Endothelial cell (in vitro differentiated cells): ENCODE measurements at regions not wholly inside any gene's neighbourhood (a gene's known extent, or its start where the extent isn't known, plus 50 kb on each side); places are given as distances from the start of the nearest gene placed in this dataset.
A peak's percentile ranks its signal among the peaks of the same experiment; 100 is the strongest.

ENCODE experiments used
- DNase-seq: peaks from one replicate; pipeline ENCODE4 v3.0.0; 2021; ENCODE audit warnings: low spot score
- H3K27ac Mint-ChIP-seq: one replicate; pipeline ENCODE4 v1.8.0; 2021; ENCODE audit warnings: mixed read lengths, inconsistent platforms; ENCODE audit not compliant: unreplicated experiment
- H3K27me3 Mint-ChIP-seq: one replicate; pipeline ENCODE4 v1.8.0; 2021; ENCODE audit warnings: mild to moderate bottlenecking, moderate library complexity, mixed read lengths, inconsistent platforms; ENCODE audit not compliant: unreplicated experiment
- H3K36me3 Mint-ChIP-seq: one replicate; pipeline ENCODE4 v1.8.0; 2021; ENCODE audit warnings: mild to moderate bottlenecking, low read depth, mixed read lengths, inconsistent platforms; ENCODE audit not compliant: unreplicated experiment
- H3K4me1 Mint-ChIP-seq: one replicate; pipeline ENCODE4 v1.8.0; 2021; ENCODE audit warnings: mild to moderate bottlenecking, mixed read lengths, inconsistent platforms; ENCODE audit not compliant: unreplicated experiment
- H3K4me3 Mint-ChIP-seq: one replicate; pipeline ENCODE4 v1.8.0; 2021; ENCODE audit warnings: mild to moderate bottlenecking, mixed read lengths, inconsistent platforms; ENCODE audit not compliant: unreplicated experiment
- H3K9me3 Mint-ChIP-seq: one replicate; pipeline ENCODE4 v1.8.0; 2021; ENCODE audit warnings: mixed read lengths, inconsistent platforms; ENCODE audit not compliant: unreplicated experiment
- TF ChIP-seq, protein P1 (sequence below): fragments of 200-600 bp; sonication (generic); IDR thresholded peaks from one replicate; pipeline ENCODE4 v1.5.0; 2021; ENCODE audit warnings: antibody characterized with exemption; ENCODE audit not compliant: unreplicated experiment

- TF ChIP-seq, protein P1, sequence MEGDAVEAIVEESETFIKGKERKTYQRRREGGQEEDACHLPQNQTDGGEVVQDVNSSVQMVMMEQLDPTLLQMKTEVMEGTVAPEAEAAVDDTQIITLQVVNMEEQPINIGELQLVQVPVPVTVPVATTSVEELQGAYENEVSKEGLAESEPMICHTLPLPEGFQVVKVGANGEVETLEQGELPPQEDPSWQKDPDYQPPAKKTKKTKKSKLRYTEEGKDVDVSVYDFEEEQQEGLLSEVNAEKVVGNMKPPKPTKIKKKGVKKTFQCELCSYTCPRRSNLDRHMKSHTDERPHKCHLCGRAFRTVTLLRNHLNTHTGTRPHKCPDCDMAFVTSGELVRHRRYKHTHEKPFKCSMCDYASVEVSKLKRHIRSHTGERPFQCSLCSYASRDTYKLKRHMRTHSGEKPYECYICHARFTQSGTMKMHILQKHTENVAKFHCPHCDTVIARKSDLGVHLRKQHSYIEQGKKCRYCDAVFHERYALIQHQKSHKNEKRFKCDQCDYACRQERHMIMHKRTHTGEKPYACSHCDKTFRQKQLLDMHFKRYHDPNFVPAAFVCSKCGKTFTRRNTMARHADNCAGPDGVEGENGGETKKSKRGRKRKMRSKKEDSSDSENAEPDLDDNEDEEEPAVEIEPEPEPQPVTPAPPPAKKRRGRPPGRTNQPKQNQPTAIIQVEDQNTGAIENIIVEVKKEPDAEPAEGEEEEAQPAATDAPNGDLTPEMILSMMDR = no peak
- no peaks in the 10 kb centered on the region for H3K36me3 Mint-ChIP-seq
- H3K4me3 Mint-ChIP-seq = no peak overlapping the region
- peaks cover 2% of the 10 kb centered on the region for H3K27me3 Mint-ChIP-seq
- no peak for DNase-seq
- H3K27ac Mint-ChIP-seq = no peak overlapping the region
- H3K4me1 Mint-ChIP-seq = peaks cover 12% of the 10 kb centered on the region
- H3K9me3 Mint-ChIP-seq = no peaks in the 10 kb centered on the region
Observed at GRCh38 chr6:118715376-118715775, 64.0 kb upstream of the CEP85L start.

DNA sequence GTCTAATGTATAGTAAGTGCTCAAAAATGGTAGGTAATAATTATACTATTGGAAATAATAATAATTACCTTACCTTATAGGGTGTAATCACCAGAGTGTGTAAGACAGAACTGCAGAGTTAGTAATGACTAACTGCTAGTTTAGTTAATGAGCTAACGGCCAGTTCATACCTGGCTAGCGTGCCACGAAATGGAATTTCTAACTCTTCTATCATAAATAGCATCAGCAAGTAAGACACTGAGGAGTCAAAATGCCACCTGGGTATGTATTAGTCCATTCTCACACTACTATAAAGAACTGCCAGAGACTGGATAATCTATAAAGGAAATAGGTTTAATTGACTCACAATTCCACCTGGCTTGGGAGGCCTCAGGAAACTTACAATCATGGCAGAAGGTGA, 63.4 kb upstream of the CEP85L start:
- DNase-seq = no peak

GRCh38 chr6:118712969-118713368, 61.6 kb upstream of the CEP85L start:
- Mint-ChIP-seq H3K36me3 (no peaks in the 10 kb centered on the region), H3K4me3 (no peak overlapping the region), H3K27ac (no peak overlapping the region), H3K27me3 (peaks cover 5% of the 10 kb centered on the region), H3K9me3 (no peaks in the 10 kb centered on the region), H3K4me1 (peaks cover 31% of the 10 kb centered on the region)
- TF ChIP-seq, protein P1 = no peak
- DNase-seq = no peak

More for the DNA sequence above, 63.4 kb upstream of the CEP85L start:
- Mint-ChIP-seq H3K27ac (no peak overlapping the region), H3K36me3 (no peaks in the 10 kb centered on the region), H3K4me3 (no peak overlapping the region), H3K4me1 (peaks cover 18% of the 10 kb centered on the region), H3K27me3 (peaks cover 2% of the 10 kb centered on the region), H3K9me3 (no peaks in the 10 kb centered on the region)
- TF ChIP-seq, protein P1 = no peak

DNA sequence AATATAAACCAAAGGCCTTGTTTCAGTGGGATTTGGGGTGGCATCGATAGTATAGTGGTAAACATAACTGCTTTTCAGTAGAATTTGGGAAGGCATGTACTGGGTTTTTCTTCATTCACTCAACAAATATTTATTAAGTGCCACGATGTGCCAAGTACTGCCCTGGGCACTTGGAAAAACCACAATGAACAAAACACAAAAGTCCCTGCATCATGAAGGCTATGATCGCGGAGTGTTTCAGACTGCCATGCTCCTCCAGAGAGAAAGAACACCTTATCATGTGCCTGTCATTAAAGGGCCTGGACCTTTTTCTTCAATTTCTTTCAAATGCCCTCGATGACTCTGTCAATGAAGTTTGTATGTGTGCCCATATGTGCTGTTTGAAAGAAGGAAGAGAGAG, 59.2 kb upstream of the CEP85L start:
- no peaks in the 10 kb centered on the region for H3K36me3 Mint-ChIP-seq
- no peak overlapping the region for H3K4me3 Mint-ChIP-seq
- peaks cover 34% of the 10 kb centered on the region for H3K4me1 Mint-ChIP-seq
- H3K27ac Mint-ChIP-seq = no peak overlapping the region
- H3K27me3 Mint-ChIP-seq = peaks cover 11% of the 10 kb centered on the region
- no peak for DNase-seq
- TF ChIP-seq, protein P1 = no peak
- no peaks in the 10 kb centered on the region for H3K9me3 Mint-ChIP-seq

DNA sequence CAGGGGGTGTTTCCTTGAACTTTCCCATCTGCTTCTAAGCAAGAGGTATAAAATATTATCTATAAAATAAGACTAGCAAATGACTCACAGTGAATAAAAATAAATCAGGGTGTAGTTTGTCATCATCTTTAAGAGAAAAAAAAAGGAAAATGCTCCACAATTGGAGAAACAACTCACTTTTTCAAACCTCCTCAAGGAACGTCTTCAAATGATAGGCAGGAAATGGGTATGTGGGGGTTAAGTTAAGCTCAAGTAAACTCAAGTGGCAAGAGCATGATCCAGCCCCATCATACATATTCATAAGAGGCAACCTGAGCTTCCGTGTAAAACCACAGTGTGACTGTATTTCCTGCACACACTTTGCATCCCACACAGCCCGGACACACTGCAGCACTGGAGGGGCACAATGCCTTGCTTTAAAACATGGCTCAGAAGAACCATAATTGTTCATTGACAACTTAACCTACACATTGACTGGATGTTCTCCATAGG, 58.5 kb upstream of the CEP85L start:
- Mint-ChIP-seq H3K27ac (peak overlapping the region; percentile 94), H3K27me3 (peaks cover 11% of the 10 kb centered on the region), H3K4me3 (no peak overlapping the region)

More for the DNA sequence above, 58.5 kb upstream of the CEP85L start:
- Mint-ChIP-seq H3K36me3 (no peaks in the 10 kb centered on the region), H3K4me1 (peaks cover 34% of the 10 kb centered on the region), H3K9me3 (no peaks in the 10 kb centered on the region)
- peak; percentile 10 for DNase-seq
- TF ChIP-seq, protein P1 = no peak
